GM18868 (cell line): ENCODE measurements at regions not wholly inside any gene's neighbourhood (a gene's known extent, or its start where the extent isn't known, plus 50 kb on each side); places are given as distances from the start of the nearest gene placed in this dataset.
"Not testable (repeated sequence)": the region's sequence is repeated elsewhere in the genome, so short reads cannot be mapped to it uniquely, and the experiment has no call there.

Experiments used
- ATAC-seq: cut with Tn5 transposase; IDR thresholded peaks from one replicate; pipeline ENCODE4 v1.9.1; 2021; ENCODE audit warnings: mild to moderate bottlenecking, moderate library complexity; ENCODE audit not compliant: unreplicated experiment

DNA sequence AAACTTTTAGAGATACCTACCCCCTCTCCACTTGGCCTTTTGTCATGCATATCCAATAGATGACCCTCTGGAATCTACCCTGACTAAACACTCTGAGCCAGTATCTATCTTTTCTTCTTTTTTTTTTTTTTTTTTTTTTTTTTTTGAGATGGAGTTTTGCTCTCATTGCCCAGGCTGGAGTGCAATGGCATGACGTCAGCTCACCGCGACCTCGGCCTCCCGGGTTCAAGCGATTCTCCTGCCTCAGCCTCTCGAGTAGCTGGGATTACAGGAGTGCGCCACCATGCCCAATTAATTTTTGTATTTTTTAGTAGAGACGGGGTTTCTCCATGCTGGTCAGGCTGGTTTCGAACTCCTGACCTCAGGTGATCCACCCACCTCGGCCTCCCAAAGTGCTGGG is 50.8 kb upstream of the GRIN2B start:
- ATAC-seq: not testable (repeated sequence)

DNA sequence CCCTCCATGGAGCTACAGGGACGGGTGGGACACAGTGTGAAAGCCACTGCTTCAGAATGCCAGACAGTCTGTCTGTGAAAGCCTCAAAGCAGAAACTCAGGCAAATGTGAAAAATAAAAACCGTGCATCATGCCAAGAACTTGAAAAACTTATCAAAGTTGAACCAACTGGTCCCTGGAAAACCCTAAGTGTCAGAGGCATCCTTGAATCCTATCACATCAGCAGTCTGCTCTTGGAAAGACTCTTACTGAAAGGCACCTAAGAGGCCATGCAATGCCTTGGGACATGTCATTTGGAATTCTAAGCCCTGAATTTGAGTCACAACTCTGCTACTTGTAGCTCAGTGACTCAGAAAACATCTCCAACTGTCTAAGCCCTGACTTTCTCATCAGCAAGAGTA is 62.4 kb upstream of the GRIN2B start:
- ATAC-seq: no peak

DNA sequence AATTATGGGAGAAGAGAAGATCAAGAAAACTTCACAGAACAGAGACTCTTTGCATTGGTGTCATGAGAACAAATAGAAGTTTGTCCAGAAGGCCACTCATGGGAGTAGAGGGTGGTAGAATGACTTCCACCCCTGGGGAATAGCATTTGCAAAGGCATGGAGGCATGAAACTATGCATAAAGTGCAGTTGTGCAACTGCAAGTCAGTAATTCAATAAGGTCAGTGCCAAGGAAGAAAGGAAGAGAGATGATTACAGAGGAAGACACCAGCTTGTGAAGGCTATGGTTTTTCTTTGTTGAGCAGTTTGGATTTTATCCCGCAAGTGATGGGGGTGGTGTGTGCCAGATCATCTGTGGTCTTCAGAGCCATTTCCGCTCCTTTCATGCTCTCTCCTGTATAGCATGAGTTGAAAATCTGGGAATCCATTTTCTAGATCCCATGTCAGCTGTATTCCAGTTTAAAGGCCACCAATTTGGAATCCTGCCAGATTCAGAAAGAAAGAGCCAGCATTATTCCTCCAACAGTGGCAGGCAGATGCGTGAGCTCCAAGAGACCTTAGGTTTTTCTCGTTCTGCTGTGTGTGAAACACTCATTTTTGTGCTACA is 67.6 kb upstream of the GRIN2B start:
- no peak for ATAC-seq

DNA sequence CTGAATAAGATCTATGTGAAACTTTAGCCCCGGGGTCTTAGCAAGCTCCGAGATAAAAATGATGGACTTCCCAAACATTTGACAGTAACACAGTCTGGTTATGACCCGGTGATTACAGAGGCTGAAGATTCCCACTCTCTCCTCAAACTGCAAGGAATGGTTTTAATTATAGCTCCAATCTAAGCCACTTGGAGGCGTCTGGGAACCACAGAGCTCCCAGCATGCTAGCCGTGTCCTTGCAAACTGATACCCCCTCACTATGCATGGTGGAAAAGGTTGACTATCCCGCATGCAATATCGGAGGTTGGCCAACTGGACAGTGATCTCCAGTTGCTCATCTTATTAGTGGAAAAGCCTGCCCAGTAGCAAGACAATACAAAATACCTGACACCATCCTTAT is 76.5 kb upstream of the GRIN2B start:
- no peak for ATAC-seq

DNA sequence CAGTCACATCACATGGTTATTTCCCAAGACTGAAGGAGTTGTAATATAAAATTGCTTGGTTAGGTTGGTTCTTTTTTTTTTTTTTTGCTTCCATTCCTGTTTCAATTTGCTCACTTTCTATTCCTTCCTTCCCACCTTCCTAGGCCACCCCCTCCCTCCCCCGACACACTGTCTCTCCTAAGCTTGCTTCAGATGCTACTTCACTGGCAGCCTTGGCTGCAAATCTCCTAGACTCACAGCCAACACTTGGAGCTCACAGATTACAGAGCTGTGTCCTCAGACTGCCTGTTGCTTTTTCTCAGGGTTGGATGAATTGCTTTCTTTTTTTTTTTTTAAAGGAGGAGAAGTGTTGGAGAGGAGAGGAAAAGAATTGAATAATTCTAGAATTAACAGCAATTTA is 77.3 kb upstream of the GRIN2B start:
- ATAC-seq: no peak

DNA sequence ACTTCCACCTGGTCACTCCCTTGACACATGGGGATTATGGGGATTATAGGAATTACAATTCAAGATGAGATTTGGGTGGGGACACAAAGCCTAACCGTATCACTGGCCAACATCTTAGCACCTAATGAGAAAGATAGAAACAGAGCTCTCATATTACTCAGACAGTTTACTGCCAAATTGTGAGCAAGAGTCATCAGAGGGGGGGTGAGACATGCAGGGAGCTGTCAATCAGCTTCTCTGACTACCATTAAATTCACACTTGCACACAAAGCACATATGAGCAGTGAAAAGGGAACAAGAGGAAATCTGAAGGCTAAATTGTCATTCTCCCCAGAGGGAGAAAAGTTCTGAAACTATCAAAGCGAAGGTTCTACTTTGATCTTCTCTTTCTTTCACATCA is 78.1 kb upstream of the GRIN2B start:
- ATAC-seq: no peak

DNA sequence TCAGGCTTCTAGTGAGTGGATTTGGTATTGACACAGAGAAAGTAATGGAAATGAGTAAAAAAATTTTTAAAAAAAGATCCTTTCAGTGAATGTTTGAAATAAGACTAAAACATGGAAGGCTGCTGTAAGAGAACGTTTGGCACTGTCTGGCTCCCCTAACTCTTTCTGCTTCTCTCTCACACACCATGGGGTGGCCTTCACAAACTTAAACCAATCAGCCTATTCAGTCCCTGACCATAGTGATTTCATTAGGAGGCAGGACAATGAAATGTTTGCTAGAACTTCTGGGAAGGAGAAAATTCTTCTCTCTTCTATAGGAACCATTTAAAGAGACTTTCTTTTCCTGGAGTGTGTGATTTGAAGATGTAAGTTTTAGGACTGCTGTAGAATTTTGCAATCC is 84.2 kb upstream of the GRIN2B start:
- no peak for ATAC-seq

DNA sequence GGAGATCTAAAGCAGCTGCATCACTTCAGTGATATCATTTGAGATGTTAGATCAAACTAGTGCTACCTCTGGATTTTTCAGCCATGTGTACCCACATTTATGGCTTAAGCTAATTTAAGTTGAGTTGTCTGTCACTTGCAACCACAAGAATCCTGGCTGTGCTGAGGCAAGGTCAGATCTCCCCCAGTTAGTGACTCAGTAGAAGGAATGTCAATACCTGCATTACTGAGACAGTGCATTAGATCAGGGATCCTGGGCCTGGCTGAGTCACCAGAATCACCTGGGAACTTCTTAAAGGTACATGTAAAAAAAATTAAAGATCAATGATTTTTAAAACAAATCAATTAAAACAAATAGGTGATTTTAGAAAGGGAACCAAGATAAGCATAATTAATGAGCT is 84.6 kb upstream of the GRIN2B start:
- no peak for ATAC-seq

DNA sequence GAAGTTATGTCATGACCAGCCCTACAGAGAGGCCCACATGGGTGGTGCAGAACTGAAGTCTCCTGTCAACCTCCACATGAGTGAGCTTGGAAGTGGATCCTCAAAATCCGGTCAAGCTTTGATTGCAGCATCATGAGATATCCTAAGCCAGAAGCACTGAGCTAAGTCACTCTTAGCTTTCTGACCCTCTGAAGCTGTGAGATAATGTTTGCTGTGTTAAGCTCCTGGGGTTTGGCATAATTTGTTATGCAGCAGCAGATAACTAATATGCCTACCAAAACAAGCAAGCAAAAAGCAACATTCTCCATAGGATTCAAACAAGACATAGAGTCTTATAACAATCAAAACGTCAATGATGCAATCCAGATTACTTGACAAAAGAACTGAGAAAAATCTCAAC is 87.6 kb upstream of the GRIN2B start:
- ATAC-seq: no peak

DNA sequence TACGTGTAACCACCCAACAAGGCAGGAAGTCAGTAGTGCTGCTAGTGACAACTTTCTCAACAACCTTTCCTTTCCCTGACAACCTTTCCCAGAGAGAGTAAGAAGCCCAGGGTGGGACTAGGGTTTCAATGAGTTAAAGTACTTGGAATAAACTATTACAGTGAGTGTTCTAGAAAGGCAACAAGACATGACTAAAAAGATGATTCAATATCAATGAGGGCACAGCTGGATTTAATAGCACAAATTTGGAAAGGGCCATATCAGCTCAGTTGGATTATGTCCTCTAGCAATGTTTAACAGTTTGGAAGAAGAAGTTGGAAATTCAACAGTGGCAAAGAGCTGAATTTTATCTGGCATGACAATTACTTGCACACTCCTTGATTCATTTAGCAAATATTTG is 90.4 kb upstream of the GRIN2B start:
- no peak for ATAC-seq

DNA sequence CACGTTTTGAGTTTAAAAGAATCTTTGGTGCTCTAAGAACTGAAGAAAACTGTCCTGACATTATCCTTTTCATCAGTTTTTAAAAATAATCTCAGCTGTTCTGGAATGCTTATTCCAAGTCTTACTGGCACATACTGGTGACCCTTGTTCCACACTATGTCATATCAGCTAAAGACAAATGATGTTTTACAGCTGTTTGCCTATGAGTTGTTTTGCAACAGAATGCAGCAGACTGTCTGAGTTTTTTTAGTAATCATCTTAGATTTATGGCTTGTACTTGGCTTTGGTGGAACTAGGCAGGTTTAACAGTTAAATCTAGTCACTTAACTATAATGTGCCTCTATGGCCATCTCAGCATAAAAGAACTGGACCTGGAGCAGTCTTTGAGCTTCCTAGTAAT is 91.6 kb upstream of the GRIN2B start:
- ATAC-seq: no peak

DNA sequence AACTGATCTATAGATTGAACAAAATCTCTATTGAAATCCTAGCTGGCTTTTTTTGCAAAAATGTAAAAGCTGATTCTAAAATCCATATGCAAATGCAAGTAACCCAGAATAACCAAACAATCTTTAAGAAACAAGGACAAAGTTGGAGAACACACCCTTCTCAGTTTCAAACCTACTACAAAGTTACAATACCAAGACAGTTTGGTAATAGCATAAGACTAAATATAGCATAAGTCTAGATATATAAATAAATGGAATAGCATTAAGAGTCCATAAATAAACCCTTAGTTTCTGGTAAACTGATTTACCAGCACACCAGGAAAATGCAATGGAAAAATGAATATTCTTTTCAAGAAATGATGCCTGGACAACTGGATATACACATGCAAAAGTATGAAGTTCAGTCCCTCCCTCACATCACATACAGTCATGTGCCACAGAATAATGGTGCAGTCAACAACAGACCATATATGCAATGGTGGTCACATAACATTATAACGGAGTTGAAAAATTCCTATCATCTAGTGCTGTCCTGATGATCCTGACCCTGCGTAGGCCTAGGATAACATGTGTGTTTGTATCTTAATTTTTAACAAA is 94.5 kb upstream of the GRIN2B start:
- ATAC-seq: no peak

DNA sequence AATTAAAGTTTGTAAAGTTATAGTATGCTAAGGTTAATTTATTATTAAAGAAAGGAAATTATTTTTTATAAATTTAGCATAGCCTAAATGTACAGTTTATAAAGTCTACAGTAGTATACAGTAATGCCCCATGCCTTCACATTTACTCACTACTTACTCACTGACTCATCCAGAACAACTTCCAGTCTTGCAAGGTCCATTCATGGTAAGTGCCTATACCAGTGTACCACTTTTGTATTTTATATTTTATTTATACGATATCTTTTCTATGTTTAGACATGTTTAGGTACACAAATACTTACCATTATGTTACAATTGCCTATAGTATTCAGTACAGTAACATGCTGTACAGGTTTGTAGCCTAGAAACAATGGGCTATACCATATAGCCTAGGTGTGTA is 95.1 kb upstream of the GRIN2B start:
- no peak for ATAC-seq

DNA sequence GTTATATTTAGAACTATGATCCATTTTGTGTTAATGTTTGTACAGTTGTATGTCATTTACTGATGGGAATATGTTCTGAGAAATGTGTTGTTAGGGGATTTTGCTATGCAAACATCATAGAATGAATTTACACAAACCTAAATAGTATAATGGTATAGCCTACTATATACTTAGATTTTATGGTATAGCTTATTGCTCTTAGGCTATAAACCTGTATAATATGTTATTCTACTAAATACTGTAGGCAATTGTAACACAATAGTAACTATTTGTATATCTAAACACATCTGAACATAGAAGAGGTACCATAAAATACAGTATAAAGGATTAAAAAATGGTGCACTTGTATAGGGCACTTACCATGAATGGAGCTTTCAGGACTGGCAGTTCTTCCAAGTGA is 105.4 kb upstream of the GRIN2B start:
- no peak for ATAC-seq

DNA sequence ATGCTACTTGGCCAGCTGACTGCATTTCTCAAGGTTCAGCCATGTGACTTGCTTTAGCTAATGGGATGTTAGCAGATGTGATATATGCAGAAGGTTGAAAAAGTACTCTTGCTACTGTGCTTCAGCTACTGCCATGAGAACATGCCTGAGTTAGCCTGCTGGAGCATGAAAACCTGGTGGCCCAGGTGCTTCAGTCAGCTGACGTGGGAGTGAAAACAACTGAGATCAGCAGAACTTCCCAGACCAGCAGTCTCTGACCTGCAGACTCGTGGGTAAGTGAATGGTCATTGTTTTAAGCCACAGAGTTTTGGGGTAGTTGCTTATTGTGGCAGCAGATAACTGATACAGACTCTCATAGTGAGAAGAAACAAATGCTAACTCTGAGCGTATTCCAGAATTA is 118.6 kb upstream of the GRIN2B start:
- ATAC-seq: no peak

DNA sequence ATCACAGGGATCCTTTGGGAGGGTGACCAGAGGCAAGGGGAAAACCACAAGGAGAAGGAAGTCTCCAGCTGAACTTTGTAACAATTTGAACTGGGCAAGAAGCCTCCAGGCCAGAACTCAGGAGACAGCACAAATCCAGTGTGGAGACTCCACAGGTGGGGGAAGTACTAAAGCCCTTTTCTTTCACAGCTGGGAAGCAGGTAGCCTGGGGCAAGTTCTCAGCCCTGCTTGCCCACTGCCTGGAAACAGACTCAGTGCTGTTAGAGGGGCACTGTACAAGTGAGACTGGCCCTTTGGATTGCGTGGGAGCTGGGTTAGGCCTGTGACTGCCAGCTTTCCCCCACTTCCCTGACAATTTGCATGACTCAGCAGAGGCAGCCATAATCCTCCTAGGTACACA is 120.2 kb upstream of the GRIN2B start:
- ATAC-seq: not testable (repeated sequence)

DNA sequence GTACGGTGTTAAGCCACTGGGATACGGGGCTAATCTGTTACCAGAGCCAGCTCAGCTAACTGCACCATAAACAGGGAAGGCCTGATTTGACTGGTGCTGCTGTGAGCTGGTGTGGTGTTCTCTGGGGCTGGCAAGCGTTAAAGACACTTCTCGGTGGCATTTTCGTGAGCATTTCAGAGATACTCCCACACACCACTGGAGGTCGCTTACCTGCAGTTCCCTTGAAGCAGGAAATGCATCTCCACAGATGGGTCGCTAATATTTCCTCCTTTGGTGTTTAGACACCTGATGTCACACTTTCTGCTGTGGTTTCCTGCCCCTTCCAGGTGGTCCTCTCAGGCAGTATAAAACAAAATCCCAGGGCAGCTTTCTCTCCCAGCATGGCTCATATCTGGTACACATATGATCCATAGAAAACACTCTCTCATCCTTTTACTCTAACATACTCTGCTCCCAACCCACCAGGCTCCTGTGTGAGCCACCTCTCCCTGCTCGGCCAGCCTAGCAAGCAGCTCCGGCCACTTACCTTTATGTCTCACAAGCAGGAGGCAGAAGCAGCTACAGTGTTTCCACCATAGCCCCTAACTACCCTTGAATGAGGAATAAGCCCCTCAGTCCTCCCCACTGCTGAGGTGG is 129.9 kb upstream of the GRIN2B start:
- peak; percentile 98 for ATAC-seq

DNA sequence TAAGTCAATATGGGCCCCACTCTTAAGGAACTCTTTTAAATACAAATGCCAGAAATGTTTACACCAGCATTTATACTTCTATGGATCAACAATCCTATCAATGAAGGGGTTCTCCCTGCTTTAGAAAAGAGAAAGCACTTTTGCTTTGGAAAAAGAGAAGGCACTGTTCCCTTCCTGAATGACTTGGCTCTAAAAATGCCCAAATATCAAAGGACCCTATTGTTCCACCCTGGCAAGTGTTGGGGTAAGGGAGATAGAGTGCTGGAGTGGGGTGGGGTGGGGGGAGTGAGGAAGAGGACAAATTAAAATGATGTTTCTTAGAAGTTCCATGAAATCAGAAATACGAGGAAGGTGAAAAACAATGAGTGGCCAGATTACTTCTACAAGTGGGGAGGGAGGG is 131.6 kb upstream of the GRIN2B start:
- no peak for ATAC-seq

DNA sequence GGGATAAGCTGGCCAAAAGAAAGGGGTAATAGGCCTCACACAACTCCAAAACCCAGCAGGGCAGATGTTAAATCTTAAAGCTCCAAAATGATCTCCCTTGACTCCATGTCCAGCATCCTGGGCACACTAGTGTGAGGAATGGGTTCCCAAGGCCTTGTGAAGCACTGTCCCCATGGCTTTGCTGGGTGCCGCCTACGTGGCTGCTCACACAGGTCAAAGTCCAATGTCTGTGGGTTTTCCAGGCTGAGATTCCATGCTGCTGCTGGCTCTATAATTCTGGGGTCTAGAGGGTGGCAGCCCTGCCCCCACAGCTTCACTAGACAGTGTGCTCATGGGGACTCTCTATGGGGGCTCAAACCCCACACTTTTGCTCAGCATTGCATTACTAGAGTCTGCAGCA is 145.3 kb upstream of the GRIN2B start:
- no peak for ATAC-seq

DNA sequence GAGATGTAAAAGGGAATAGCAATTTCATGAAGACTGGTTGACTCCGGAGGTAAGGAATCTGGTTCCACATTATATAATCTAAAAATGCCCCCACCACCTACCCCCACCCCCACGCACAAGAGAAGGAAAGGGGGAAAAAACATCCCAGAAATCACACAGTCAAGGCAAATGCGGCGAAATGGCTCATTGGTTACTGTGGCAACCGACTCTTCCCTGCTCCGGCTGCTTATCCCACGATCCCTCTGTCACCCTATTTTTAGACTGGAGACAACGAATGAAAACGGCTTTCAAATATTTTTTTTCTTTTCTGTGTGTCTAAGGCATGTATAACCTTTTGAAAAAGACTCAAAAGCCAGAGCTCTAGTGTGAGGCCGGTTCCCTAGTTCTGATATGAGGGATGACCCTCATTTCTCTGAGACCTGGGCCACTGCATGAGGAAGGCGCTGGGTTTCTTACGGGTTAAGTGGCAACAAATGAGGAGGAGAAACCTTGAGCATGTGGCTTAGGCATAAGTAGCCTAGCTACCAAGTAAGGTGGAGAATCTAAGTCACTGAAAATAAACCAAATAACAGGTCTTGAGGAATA is 148.3 kb upstream of the GRIN2B start:
- ATAC-seq: no peak

DNA sequence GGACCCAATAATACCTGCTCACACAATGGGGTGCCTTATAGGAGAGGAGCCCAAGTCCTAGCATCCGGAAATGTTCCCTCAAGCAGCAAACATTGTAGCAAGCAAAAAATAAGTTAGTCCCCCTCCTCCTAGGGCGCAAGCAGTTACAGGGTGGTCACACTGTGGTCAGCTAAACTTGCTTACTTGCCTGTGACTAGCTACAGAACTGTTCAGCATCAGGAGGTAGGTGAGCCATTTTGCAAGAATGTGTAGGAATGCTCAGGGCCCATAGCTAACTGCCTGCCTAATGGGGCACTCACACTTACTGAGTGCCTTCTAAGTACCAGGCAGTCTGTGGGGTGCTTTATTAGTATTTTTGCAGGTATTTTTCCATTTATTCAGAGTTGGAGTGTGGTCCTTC is 154.6 kb upstream of the GRIN2B start:
- no peak for ATAC-seq

DNA sequence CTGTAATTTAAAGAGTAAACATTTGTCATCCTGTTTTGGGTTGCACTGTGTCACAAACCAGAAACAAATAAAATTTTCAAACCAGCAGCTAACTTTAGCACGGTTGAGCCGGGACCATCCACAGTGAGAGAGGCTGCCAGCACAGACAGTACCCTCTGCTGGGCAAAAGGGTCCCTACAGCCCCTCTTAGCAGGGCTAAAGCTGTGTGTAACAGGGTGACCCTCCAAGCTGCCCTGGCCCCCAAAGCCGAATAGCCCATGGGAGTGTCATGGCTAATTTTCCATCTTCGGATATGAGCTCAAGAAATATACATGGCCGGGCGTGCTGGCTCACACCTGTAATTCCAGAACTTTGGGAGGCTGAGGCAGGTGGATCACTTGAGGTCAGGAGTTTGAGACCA is 157.1 kb upstream of the GRIN2B start:
- ATAC-seq: peak; percentile 55
